ENCODE measurements at regions not wholly inside any gene's neighbourhood (a gene's known extent, or its start where the extent isn't known, plus 50 kb on each side); places are given as distances from the start of the nearest gene placed in this dataset.
A peak's percentile ranks its signal among the peaks of the same experiment; 100 is the strongest.

DNA sequence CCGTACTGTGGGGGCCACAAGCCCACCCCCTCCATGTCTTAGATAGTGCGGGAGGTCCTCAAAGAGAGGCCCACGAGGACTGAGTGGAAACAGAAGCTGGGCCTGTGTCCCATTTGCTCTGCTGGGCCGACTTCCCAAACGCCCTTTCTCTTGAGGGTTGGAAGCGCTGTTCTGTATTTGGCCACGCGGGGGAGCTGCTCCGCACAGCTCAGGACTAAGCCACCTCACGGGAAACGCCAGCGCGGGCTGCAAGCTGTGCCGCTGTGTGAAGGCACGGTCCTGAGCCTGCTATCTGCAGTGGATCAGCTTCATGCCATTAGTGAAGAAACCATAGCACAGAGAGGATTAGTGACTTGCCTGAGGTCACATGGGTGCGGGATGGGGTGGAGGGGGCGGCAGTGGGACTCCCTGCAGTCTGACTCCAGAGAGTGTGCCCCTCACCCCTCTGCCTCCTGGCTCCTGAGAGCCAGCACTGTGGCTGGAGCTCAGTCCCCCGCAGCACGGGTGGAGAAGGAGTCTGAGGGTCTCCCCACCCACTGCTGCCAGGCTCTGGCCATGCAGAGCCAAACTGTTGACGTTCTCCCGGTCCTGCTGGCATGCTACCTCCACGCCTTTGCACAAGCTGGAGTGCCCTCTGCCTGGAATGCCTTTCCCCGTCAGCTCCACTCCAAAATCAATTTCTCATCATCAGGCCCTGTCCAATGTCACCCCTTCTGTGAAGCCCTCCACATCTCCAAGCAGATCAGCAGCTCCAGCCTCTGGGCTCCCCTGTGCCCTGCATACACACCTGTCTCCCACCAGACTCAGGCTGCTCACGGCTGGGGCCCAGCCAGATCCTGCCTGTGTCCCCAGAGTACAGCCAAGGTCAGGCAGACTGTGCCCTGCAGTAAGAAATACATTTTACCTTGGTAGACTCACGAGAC lies 51.5 kb upstream of the LRRC32 start:
- peak; percentile 87 for DNase-seq

DNA sequence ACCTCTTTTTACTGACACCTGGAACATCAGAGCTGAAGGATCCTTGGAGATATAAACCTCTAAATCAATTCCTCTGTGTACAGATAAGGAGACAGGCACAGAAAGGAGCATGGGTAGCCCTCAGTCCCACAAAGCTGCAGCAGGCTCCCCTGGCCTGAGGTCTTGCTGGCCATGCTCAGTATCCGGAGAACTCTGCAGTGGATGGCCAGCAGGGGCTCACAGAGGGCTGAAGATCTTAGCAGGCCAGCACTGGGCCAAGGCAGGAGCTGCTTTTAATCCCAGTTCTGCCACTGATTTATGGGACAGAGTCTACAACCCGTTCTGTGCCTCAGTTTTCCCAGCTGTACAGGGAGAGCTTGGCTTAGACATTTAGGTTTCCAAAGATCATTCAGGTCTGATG lies 52.6 kb upstream of the LRRC32 start:
- no peak for DNase-seq

DNA sequence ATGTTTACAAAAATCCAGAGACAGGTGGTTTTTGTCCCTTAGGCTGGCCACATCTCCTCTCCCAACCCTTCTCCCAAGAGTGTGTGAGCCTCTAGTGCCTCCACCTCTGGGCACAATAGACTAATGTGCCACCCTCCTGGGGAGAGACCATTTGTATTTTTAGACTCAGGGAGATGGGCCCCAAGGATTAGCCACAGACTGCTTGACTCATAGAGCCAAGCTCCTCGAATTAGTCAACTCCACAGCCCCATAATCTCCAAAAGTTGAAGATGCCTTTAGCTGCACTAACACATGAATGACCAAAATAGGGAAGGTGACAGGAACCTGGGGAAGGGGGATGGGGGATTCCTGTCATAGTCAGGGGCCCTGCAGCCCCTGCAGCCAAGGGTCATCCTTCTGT lies 53.0 kb upstream of the LRRC32 start:
- no peak for DNase-seq

DNA sequence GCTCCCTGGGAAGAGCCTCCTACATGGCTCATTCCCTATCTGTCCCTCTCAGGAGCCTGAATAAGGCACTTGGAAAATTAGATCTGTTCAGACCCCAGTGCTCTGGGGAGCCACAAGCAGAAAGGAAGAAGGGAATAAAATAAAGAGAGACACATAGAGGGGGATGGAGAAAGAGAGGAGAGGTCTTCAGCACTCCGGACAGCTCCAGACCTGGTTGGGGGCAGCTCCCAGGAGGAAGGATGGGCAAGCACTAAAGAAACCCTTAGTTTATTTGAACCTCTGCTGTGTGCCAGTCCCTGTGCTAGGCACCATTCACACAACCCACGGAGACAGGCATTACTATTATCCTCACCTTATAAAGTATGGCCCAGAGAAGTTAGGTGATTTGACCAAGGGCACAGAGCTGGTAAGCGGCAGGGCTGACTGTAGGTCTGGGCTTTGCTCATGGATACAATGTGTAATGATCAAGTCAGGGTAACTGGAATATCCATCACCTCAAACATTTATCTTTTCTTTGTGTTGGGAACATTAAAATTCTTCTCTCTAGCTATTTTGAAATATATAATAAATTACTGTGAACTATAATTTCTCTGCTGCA lies 53.7 kb upstream of the LRRC32 start:
- DNase-seq, result no peak

DNA sequence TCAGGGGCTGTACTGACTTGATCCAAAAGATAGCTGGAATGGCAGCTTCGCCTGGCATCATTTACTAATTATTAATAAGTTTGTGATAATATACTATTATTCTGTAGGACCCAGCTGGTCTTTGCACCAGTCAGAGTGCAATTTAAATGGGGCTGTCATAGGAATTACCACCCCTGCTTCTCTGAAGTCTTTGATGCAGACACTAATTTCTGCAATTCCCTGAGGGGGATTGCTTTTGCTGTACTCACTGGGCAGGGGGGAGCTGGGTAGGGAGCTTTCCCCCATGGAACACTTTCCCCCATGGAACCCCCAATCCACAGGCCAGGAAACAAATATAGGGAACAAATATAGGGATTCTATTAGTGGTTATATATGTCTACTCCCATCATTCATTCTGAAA lies 54.9 kb upstream of the TSKU start:
- no peak for DNase-seq

DNA sequence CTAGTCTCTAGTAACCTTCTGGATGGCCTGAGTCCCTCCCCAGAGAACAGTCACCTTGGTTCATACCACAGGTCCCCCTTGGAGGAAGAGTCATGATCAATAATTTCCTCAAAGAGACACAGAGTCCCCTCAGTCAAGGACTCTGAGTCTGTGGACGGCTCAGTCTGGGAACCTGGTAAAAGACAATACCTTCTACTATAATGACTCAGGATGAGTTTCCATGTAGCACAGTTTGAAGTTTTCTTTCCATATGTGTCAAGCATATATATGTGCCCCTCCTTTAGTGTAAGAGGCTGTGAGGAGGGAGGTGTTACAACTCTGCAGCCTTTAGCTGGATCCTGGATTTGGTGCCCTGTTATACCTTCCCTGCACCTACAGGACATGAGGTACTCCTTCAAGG lies 54.4 kb upstream of the TSKU start:
- DNase-seq, result no peak

DNA sequence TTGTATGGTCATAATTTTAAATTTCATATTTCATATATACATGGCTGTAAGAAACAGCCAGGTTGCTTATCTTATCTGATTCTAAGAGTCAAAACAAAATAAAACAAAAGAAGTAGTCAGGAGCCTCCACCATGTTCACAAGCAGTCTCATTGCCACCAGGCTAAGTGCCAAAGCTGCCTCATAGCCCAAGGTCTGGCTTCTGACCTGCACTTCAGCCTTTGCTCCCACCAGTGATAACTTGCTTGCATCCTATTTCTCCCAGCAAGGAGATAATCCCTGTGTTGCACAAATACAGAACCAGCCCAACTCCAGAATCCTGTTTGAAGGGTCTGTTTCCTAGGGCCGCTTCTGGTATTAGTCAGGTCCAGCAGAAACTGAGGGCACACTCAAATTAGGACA lies 53.9 kb upstream of the TSKU start:
- DNase-seq, result no peak

DNA sequence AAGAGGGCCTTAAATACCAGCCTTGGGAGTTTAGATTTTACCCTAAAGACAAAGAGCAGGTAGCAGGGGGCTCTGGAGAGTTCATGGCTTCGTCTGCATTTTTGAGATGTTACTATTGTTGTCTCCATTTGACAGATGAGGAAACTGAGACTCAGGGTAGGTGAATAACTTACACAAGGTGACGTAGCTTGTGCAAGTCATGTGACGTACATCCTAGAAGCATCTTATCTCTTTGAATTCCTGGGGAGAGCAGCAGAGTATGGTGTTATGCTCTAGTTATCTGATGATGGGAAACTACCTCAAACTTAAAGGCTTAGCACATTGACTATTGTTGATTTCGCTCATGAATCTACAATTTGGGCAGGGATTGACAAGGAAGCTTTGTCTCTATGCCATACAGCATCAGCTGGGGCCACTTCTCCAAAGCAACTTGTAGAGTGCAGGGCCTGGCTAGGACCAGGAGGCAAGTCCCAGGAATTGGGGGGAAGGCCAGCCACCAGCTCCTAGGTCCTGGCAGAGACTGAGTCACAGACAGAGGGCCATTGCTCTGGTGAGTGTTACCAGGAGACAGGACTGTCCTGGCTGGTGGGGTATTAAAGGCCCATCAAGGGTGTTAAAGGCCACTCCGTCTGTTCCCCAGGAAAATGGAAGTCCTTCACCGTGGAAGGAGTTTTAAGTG lies 52.1 kb upstream of the TSKU start:
- no peak for DNase-seq

DNA sequence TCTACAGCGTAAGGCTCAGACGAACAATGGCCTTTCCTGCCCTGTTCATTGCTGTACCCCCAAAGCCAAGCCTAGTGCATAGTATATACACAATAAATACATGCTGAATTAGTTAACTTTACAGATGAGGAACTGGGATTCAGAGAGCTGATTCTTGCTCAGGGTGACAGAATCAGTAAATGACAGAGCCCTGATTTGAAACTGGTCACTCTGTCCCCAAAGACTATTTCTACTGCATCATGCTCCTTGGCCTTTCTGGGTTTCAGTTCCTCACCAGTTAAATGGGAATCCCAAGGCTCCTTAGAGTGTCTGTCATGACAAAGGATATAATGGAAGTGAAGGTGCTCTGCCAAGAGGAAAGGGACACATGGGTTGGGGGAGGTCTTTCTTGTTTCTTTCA lies 50.5 kb upstream of the TSKU start:
- no peak for DNase-seq

All from right forelimb (tissue), 1 donor.